ENCODE measurements at regions not wholly inside any gene's neighbourhood (a gene's known extent, or its start where the extent isn't known, plus 50 kb on each side); places are given as distances from the start of the nearest gene placed in this dataset.

DNA sequence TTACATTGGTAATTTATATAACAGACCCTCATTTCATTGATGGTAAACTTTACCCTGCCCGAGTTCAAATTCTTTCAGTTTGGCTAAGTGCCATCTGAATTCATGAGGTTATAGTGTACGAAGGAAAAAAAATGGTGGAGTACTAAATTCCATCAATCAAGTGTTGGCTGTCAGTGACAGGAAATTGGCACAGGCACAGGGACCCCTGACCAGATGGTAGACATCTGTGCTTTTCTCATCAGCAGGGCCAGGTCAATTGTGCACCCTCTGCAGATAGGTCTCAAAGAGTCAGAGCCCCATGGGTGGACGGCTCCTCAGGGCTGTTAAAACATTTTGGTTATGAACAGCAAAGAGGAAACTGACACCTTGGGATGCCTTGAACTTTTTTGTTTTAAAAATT, 439.2 kb downstream of the SETBP1 start:
- FAIRE-seq = no peak

DNA sequence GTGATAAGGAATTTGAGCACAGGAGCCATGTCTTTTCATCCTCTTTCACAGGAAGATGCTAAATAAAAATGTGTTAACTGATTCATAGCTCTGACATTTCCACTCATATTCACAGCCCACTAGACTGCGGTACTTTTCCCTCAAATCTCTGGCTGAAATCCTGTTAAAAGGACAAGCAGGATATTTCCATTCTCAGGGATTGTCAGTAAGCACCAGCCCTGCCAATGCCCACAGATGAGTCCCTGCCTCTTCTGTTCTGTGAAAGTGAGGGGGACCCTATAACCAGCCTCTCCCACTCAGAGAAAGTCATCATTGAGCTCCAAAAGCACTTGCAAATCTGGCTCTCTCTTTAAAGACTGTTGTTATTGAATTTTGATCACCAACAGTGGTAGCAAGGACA, 440.5 kb downstream of the SETBP1 start:
- FAIRE-seq = no peak

DNA sequence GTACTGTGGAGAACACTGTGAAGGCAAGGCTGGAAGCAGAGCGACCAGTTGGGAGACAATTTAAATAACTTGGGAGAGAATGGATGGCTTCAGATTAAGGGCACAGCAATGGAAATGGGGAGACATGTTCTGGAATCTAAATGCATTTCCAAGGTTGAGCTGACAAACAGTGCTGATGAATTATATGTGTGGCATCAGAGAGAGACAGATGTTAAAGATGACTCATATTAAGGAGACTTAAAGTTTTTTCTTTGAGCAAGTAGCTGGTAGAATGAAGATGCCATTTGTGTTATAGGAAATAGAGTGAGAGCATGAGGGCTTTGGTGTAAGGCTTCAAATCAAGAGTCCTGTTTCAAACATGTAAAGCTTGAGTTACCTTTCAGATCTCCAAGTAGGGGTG, 441.8 kb downstream of the SETBP1 start:
- no peak for FAIRE-seq

DNA sequence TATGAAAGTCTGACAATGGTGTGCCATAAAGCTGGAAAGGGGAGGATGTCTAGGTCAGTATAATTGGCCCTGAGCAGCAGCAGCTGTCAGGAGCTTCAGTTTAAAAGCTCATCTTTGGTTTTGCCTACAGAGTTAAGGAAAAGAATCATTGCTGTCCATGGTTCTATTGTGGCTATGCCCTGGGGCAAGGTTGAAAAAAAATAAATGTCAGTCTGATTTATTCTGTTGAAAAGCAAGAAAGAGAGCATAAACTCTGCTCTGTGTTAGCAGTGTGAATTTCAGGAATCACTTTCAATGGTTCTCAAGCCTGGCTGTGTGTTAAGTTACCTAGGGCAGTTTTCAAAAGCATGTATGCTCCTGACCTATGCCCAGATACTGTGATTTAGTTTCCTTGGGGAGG, 446.7 kb downstream of the SETBP1 start:
- FAIRE-seq = no peak

DNA sequence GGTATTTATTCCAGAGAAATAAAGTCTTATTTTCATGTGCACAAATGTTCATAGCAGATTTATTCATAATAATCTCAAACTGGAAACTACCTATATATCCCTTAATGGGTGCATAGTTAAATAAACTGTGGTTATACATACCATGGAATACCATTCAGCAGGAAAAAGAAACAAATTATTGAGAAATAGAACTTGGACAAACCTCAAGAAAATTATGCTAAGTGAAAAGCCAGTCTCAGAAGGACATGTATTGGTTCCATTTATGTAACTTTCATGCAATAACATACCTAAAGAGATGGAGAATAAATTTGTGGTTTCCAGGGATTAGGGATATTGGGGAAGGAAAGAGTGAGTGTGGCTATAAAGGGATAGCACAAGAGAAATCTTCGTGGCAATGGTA, 452.6 kb downstream of the SETBP1 start:
- FAIRE-seq = no peak

DNA sequence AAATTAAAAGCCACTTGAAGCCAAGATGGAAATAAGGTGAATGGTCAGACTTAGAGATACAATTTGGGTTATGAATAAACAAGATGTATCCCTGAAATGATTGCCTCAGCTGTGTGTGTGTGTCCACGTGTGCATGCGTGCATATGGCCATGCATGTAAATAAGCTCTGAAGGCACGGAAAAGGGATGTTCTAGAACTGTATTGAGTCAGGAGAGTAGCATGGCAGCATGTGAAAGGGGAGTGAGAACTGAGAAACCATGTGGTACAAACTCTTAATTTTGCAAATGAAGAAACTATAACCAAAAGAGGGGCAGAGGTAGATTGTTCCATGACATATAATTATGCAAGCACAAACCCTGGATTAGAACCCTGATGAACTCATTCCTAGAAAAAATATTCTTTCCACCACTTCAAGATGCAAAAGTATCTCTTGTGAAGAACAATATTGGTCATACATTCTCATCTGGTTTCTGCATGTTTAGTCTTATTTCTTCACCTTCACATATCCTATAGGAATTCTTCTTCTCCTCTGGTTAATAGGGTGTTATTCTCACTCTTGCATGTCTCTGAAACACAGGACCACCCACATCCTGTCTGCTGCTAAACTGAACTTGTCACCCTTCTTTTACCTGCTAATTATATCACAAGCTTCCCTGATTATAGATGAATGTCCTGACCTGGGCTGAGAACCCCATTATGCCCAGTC, 455.8 kb downstream of the SETBP1 start:
- no peak for FAIRE-seq

DNA sequence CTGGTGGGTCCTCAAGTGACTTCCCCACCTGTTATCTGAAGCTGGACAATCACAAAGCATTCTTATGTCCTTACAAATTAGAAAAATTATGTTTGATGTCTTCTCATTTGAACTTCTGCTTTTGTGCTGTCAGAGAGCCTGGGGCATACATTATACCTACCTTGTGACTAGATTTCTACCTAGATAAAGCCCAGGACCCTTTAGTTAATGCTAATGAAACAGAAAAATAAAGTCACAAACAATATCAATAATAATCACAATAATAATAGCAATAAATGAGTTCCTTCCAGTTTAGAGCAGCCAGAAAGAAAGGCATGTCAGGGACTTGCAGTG, 456.4 kb downstream of the SETBP1 start:
- no peak for FAIRE-seq

DNA sequence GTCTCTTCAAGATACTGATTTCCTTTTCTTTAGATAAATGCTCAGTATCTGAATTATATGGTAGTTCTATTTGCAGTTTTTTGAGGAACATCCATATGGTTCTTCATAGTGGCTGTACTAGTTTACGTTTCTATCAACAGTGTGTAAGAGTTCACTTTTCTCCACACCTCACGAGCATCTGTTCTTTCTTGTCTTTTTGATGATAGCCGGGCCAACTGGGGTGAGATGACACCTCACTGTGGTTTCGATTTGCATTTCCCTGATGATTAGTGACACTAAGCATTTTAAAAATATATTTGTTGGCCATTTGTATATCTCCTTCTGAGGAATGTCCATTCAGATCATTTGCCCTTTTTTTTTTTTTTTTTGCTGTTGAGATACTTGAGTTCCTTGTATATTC, 458.8 kb downstream of the SETBP1 start:
- no peak for FAIRE-seq

DNA sequence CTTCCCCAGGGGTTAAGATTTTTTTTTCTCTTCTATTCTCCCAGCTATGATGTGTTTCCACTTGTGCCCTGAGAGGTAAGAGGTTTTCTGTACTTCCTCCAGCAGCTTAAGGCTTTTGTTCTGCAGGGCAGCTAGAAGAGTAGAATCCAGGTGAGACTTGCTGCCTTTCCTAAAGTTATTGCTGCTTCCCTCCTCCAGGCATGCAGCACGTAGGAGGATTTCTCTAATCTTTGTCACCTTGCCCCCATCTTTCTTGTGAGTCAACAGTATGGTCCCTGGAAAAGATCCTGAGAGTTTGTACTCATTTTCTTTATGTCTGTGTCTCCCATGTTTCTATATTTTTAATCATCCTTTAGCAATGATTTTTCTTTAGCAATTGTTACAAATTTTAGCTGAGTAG, 462.2 kb downstream of the SETBP1 start:
- no peak for FAIRE-seq

DNA sequence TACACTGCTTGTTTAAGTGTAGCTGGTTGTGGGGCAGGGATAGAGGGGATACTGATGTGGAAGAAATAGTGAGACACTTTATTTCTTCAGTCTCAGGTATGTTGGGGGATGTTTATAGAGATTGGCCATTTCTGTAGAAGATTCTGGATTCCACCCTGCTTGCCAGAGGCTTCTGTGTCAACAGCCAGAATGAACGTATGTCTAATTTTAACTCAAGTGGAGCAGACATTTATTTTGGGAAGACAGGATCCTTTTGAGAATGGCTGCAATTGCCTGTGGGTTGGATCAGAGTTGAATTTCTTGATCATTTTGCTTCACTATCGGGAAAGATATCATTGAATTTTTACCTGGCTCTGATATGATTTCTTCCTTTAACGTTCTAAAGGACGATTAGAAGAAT, 465.6 kb upstream of the SLC14A2 start:
- no peak for FAIRE-seq

DNA sequence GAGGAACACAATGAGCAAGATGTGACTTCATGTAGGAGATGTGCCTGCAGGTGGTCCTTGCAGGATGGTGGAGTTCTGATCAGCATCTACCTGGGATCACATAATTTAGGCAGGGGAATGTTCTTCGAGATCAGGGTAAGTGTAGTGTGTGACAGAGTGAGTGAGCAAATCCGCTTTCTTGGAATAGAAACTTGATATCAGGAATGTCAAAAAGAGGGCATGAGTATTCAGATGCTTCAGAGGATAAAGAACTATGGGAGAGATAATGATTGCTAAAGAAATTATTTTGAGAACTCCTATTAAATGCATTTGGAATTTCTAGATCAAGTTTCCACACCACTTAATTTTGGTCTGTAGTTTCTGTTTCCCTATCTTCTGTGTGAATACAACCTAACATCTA, 463.6 kb upstream of the SLC14A2 start:
- no peak for FAIRE-seq

DNA sequence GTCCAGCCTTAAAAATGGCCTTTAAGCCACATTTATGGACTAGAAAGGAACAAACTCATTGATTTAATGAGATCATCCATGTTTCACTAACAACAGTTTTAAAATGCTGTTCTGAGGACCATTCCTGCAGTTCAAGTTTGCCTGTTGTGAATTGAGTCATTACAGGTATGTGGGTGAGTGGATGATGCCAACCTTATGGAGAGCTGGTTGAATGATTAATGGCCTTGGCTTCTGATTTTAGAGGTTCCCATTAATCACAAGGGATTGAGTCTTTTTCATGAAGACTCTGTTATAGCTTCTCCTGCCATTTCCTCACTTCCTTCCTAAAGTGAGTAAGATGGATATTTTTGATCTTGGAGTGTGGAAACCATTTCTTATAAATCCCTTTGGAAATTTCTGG, 459.8 kb upstream of the SLC14A2 start:
- no peak for FAIRE-seq

DNA sequence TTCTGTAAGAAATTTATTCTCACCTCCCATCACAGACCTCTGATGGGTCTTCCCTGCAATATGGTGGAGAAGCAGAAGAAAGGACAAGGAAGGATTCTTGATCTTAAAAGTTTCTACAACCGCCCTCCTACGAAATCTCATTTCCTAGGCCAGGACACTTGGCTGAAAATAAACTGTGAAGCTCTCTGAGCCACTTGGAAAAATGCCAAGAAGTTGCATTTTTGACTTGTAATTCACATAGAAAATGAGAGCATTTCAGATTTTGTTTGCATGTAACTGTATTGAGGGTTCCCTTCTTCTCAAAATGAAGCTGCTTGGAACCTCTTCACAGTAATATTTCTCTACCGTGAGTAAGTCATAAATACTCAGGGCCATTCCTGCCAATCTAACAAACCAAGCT, 458.3 kb upstream of the SLC14A2 start:
- FAIRE-seq = no peak

DNA sequence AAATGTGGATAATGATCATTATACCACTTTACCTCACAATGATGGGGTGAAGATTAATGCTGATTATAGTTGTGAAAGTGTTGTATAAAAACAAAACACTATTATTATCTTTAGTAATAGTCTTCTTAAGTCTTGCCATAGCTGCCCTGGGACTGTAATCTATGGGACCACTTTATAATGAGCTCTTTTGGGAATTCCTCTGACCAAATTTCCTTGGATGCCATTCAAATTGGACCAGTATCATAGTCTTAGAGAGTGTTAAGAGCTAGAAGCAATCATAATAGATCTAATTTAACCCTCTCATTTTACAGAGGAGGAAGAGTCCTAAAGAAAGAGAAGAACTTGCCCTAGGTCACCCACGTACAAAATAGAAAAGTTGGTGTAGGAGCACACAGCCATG, 457.7 kb upstream of the SLC14A2 start:
- FAIRE-seq = no peak

DNA sequence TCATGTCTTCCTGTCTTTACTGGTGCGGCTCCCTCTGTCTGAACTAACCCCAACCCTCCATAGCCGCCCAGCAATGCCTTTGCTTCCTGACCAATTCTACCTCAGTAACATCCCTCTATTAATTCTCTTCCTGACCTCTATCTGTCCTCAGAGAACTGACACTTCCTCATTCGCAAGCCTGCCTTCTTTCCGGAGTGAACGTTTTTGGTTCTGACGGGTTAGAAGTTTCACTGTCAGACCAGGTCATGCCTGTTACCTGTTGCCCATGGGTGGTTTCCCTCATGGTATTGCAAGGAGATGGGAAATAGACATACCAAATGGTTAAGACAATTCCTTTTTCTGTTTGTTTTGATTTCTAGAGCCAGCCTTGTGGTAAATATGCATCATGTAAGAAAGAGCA, 453.4 kb upstream of the SLC14A2 start:
- no peak for FAIRE-seq

DNA sequence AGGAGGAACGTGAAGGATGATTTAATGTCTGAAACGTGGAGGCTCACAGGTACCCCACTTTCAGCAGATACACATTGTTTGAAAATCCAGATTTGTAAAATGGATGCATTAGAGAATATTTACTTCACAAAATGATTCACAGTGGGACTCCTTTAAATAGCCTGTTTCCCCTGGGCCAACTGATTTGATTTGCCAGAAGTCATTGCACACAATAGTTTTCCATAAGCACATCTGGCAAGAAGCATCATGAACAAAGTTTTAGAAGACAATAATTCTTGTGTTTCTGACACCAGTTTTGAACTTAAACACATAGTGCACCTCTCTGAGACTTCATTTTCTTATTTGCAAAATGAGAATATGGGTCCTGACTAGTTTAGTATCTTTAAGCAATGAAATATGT, 451.4 kb upstream of the SLC14A2 start:
- no peak for FAIRE-seq

DNA sequence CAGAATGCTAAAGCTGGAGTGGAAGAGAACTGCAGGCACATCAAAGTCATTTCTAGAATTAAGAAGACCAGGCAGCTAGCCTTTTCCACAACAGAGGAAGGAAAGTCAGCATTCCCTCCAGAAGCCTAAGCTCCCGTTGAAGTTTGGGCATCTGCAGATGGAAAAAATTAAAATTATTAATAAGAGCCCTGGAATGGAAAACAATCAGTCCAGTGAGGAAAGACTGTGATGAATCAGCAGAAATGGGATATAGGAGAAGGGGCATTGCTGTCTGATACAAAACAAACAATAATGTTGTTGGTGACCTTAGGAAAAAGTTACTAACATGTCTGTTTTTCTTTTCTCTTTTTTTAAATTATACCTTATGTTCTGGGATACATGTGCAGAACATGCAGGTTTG, 450.7 kb upstream of the SLC14A2 start:
- FAIRE-seq = peak; percentile 39

DNA sequence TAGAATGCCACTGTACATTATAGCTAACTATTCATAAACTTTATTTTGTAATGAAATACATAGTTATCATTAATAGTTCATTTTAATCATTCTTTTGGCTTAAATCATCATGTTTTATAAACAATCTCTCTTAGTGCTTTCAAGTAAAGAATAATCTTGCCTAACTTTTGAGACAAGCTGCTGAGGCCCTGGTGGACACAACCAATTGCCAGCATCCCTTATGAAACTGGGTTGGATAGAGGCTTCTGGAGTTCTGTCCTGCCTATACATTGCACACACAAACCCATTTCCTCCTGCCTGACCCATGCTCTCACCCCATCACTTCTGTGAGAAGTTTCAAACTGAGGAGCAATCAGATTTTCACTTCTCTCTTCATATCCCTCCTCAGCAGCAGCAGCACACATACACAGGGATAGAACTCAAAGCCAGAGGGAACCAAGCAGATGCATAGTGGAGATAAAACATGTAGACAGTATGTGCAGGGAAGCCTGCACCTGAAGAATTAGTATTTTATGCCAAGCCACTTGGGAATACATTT, 450.0 kb upstream of the SLC14A2 start:
- no peak for FAIRE-seq

DNA sequence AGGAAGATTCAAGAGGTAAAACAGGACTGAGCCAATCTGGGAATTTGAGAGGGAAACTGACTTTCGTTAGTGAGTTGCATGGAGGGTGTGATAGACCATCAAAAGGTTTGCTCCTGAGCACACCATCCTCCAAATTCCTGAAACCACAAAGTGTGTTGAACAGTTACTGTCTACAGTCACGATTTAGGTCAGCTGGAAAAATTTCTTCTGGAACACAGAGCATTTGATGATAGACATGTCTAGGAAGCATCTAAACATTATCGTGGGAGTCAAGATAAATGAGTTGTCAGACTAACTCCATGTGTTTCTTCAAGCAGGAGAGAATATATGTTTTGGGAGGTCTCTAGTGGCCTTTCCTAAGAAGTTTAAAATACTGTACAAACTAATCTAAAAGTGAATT, 449.4 kb upstream of the SLC14A2 start:
- no peak for FAIRE-seq

DNA sequence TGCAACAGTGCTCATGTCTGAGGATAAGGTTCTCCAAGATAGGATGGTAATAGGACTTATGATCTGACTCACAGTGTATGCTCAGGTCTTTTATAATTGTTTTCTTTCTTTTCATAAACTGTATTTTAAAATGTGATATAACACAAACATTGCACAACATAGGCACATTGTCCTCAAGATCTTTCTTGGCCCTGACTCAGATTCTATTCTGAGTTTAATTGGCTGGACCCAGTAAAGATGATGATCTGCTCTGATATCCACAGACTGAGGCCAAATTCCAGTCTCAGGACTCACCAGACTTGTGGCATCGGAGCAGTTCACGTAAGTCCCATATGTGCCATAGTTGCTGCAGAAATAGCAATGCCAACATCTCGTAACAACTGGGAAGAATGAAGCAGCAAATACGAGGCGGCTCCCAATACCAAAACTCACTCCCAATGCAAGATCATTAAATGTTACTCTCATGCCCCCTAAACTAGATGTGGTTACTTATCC, 448.9 kb upstream of the SLC14A2 start:
- no peak for FAIRE-seq

DNA sequence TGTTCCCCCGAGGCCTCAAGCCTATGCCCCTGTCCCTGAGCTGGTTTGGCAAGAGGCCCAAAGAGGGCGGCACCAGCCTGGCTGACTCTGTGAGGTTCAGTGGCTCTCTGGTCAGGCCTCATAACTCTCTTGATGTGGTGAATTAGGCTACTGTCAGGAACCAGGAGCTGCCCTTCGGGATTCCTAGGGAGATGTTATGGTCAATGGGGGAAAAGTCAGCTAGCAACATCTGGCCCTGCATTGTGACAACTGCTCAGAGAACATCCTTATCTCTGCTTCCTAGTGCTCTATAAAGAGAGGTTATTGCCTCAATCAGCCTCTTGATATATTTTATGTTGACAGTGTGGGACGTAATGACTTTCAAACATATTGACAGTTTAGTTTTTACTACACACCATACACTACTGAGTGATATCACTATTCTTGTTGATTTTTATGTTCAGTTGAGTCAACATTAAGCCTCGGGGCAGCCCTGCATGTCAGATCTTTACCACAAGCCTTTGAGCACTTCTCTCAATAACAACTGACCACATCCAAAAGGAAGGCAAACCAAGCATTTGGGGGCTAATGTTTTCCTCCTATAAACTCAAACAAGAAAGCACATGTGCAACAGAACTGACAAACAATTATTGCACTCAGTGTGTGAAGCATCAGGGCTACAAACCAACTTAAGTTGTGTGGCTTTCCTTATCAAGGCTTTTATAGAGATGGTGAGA, 448.3 kb upstream of the SLC14A2 start:
- FAIRE-seq = no peak

DNA sequence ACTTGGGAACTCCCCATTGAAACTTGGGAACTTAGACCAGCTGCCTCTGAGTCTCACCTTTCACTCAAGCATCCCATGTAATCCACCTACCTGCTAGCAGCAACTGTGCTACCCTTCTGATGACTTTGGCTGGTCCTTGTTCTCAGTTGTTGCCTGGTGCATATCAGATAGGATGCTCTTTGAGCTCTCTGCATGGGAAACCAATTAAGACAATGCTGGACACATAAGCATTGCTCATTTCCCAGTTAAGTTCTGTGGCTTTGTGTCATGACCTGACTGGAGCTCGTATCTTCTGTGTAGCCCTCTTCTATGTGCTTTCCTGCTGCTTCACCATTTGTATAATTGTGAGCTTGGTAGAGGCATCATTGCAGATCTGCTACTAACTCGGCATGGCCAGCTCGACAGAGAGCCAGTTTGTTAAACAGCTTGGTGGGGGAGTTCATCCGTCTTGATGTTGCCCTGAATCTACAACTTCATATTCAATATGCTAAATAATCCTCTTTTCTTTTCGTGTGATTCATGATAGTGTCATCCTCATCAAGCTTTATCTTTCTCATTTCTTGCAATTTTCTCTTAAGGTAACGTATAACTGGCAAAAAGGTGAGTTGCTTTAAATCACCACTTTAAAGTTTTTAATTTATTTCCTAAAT, 447.5 kb upstream of the SLC14A2 start:
- FAIRE-seq = no peak

DNA sequence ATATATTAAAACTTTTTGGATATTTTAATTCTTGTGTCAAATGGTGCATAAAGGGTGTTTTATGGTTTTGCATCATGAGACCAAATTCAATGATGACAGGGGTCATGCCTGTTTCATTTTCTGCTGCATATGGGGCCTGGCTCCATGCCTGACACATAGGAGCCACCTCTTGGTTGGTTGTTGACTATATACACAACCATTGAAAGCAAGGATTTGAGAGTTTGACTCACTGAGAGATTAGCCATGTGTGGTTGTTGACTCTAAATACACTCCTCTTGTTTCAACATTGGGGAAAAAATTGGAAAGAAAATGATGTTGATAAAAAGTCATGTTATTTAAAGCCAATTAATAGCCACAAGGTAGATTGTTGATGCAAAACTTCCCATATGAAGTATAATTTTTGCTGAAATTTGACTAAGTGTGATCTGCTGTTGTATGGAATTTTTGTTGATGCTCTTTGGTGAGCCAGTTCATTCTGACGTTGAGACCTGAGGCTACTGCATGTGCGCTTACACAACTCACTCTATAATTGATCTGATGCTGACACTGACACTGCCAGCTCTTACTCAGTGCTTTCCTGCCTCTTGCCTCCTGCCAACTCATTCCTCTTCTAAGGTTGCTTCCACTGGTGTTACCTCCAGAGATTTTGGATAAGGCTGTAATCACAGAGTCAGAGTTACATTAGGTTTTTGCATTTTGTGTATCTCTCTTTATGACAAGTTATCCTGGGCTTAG, 446.2 kb upstream of the SLC14A2 start:
- no peak for FAIRE-seq

Measured in endometrium (tissue), 2 donors.